Smooth muscle cell (in vitro differentiated cells): ENCODE measurements at regions not wholly inside any gene's neighbourhood (a gene's known extent, or its start where the extent isn't known, plus 50 kb on each side); places are given as distances from the start of the nearest gene placed in this dataset.

ENCODE experiments used
- DNase-seq: peaks from one replicate; lab custom pipeline; 2025; ENCODE audit not compliant: unreplicated experiment; lab: John Stamatoyannopoulos, UW
- H2AFZ ChIP-seq: fragments of 200-600 bp; sonication (generic); 2 replicates; pipeline ENCODE4 v1.6.0; 2016; ENCODE audit warnings: antibody characterized with exemption, low read depth, mild to moderate bottlenecking
- H3F3A ChIP-seq: fragments of 200-600 bp; sonication (generic); 2 replicates; pipeline ENCODE4 v1.6.0; 2017; ENCODE audit warnings: antibody characterized with exemption, low read depth
- H3K27ac ChIP-seq: fragments of 200-600 bp; sonication (generic); 2 replicates; pipeline ENCODE4 v1.5.1; 2016; ENCODE audit warnings: low read depth, mild to moderate bottlenecking
- H3K27me3 ChIP-seq: fragments of 200-600 bp; sonication (generic); 2 replicates; pipeline ENCODE4 v1.6.1; 2016; ENCODE audit warnings: low read depth, mild to moderate bottlenecking
- H3K36me3 ChIP-seq: fragments of 200-600 bp; sonication (generic); 2 replicates; pipeline ENCODE4 v1.5.1; 2016; ENCODE audit warnings: low read depth
- H3K4me1 ChIP-seq: fragments of 200-600 bp; sonication (generic); 2 replicates; pipeline ENCODE4 v1.5.1; 2016; ENCODE audit warnings: low read depth
- H3K4me2 ChIP-seq: fragments of 200-600 bp; sonication (generic); 2 replicates; pipeline ENCODE4 v1.6.0; 2016; ENCODE audit warnings: mild to moderate bottlenecking
- H3K4me3 ChIP-seq: fragments of 200-600 bp; sonication (generic); 2 replicates; pipeline ENCODE4 v1.5.1; 2016; ENCODE audit warnings: mild to moderate bottlenecking
- H3K79me2 ChIP-seq: fragments of 200-600 bp; sonication (generic); 2 replicates; pipeline ENCODE4 v1.6.0; 2016; ENCODE audit warnings: low read depth, mild to moderate bottlenecking
- H3K9ac ChIP-seq: fragments of 200-600 bp; sonication (generic); 2 replicates; pipeline ENCODE4 v1.6.0; 2016; ENCODE audit warnings: low read depth
- H3K9me3 ChIP-seq: fragments of 200-600 bp; sonication (generic); replicated peaks from 2 replicates; pipeline ENCODE4 v1.5.1; 2016; ENCODE audit warnings: low read depth
- H4K20me1 ChIP-seq: fragments of 200-600 bp; sonication (generic); 2 replicates; pipeline ENCODE4 v1.6.0; 2016; ENCODE audit warnings: low read depth
- WGBS: methylation state at CpG from one replicate; pipeline ENCODE4 v1.1.7; 2016; ENCODE audit warnings: low lambda C conversion rate; 5-methylcytosine and 5-hydroxymethylcytosine counted together
- TF ChIP-seq, protein P1 (sequence below): fragments of 200-600 bp; sonication (generic); IDR thresholded peaks from 2 replicates; pipeline ENCODE4 v1.5.1; 2017; ENCODE audit warnings: borderline replicate concordance, mild to moderate bottlenecking, antibody characterized with exemption; ENCODE audit not compliant: insufficient read depth, poor library complexity, severe bottlenecking

DNA sequence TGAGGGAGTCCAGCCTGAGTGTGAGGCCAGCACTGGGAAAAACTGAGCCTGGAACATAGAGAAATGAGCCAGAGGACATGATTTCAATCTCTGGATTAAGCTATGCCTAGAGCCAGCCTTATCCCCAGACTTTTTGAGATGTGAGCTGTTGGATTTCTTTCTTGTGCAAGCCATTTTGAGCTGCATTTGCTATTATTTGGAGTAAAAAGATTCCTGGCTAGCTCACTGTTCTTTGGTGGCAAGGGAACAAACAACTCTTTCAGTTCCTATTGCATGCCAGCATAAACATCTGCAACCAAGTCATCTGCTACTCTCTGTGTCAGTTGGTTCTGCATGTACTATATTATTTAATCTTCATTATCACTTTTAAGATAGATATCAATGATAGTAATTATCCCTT, 70.1 kb upstream of the MAN2A1 start:
- no peaks in the 10 kb centered on the region for H4K20me1 ChIP-seq
- TF ChIP-seq, protein P1, sequence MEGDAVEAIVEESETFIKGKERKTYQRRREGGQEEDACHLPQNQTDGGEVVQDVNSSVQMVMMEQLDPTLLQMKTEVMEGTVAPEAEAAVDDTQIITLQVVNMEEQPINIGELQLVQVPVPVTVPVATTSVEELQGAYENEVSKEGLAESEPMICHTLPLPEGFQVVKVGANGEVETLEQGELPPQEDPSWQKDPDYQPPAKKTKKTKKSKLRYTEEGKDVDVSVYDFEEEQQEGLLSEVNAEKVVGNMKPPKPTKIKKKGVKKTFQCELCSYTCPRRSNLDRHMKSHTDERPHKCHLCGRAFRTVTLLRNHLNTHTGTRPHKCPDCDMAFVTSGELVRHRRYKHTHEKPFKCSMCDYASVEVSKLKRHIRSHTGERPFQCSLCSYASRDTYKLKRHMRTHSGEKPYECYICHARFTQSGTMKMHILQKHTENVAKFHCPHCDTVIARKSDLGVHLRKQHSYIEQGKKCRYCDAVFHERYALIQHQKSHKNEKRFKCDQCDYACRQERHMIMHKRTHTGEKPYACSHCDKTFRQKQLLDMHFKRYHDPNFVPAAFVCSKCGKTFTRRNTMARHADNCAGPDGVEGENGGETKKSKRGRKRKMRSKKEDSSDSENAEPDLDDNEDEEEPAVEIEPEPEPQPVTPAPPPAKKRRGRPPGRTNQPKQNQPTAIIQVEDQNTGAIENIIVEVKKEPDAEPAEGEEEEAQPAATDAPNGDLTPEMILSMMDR: no peak
- H3K9ac ChIP-seq: no peak overlapping the region
- H3K27ac ChIP-seq: no peak overlapping the region
- no peaks in the 10 kb centered on the region for H3K4me1 ChIP-seq
- H3K9me3 ChIP-seq: no peaks in the 10 kb centered on the region
- no peaks in the 10 kb centered on the region for H3F3A ChIP-seq
- no peaks in the 10 kb centered on the region for H3K79me2 ChIP-seq
- no peaks in the 10 kb centered on the region for H3K36me3 ChIP-seq
- H2AFZ ChIP-seq: no peak overlapping the region
- H3K4me2 ChIP-seq: no peak overlapping the region
- DNase-seq: no peak
- no peak overlapping the region for H3K4me3 ChIP-seq
- peaks cover 16% of the 10 kb centered on the region for H3K27me3 ChIP-seq

DNA sequence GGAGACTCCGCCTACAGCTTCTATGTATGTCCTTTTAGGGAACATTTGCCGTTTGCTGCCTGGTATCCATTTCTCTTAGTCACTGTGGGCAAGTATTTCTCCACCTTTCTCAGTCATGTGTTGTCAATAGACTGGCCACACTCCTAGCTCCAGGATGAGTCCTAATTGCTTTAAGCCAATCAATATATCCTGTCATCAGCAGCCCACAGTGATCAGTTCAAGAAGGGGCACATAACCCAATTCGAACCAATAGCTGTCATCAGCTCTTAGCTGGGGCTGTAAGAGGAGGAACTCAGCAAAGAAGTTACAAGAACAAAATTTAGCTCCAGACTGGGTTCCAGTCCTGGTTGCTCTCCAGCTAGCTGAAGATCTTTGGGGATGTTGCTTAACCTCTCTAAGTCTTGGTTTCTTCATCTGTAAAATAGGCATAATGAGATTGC, 70.7 kb upstream of the MAN2A1 start:
- H2AFZ ChIP-seq: no peak overlapping the region
- no peaks in the 10 kb centered on the region for H3F3A ChIP-seq
- H3K9me3 ChIP-seq: no peaks in the 10 kb centered on the region
- TF ChIP-seq, protein P1: no peak
- H4K20me1 ChIP-seq: no peaks in the 10 kb centered on the region
- WGBS: 66% methylated on average over 3 of the region's 3 CpGs
- no peak overlapping the region for H3K9ac ChIP-seq
- no peak overlapping the region for H3K4me3 ChIP-seq
- DNase-seq: no peak
- no peaks in the 10 kb centered on the region for H3K79me2 ChIP-seq
- H3K36me3 ChIP-seq: no peaks in the 10 kb centered on the region
- peaks cover 16% of the 10 kb centered on the region for H3K27me3 ChIP-seq
- H3K4me1 ChIP-seq: no peaks in the 10 kb centered on the region
- no peak overlapping the region for H3K4me2 ChIP-seq
- no peak overlapping the region for H3K27ac ChIP-seq

DNA sequence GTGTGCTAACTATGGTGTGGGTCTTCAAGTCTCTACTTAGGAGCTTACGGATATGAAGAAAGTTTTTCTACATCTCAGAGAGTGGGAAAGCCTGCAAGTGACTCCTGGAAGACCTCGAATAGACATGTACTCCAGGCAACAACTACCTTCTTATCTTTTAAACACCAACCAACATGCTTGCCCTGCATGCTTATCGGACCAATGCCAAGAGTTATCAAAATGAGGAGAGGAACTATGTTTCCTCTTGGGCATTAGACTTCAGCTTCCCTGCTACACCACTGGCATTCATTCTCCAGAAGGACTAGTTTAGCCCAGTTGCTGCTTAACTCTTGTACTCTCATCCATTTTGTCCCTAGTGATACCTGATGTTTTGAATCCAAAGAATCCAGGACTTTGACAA, 74.7 kb upstream of the MAN2A1 start:
- Histone ChIP-seq H3K36me3 (no peaks in the 10 kb centered on the region), H3K27me3 (peaks cover 16% of the 10 kb centered on the region), H3K79me2 (no peaks in the 10 kb centered on the region), H3K4me1 (peaks cover 12% of the 10 kb centered on the region), H3K27ac (no peak overlapping the region), H3F3A (no peaks in the 10 kb centered on the region), H4K20me1 (no peaks in the 10 kb centered on the region), H3K9ac (no peak overlapping the region), H3K4me2 (no peak overlapping the region), H2AFZ (no peak overlapping the region), H3K9me3 (no peaks in the 10 kb centered on the region), H3K4me3 (no peak overlapping the region)
- DNase-seq: no peak
- 97% methylated on average over 3 of the region's 3 CpGs for WGBS
- TF ChIP-seq, protein P1: no peak

DNA sequence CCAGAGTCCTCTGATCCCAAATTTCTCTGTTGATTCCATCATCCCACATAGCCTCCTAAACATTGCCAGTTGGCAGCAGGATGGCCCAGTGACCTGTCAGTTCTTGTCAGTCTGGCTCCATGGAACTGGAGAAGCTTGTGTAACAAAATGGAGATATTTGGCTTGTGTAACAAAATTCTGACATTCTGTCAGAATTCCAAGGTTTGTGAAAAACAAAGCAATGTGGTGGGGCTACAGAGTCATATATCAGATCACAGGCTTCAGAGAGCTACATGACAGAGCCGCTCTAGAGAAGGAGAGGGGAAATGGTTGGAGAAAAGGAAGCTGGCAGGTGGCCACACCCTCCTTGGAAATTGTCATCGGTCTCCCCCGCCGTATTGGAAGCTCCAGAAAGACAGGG, 75.4 kb upstream of the MAN2A1 start:
- Histone ChIP-seq H3K4me3 (no peak overlapping the region), H3K4me1 (peaks cover 12% of the 10 kb centered on the region), H4K20me1 (no peaks in the 10 kb centered on the region), H3K9ac (no peak overlapping the region), H3K27ac (no peak overlapping the region), H3K79me2 (no peaks in the 10 kb centered on the region), H3F3A (no peaks in the 10 kb centered on the region), H3K27me3 (peaks cover 16% of the 10 kb centered on the region), H2AFZ (no peak overlapping the region), H3K9me3 (no peaks in the 10 kb centered on the region), H3K36me3 (no peaks in the 10 kb centered on the region), H3K4me2 (no peak overlapping the region)
- no peak for DNase-seq
- TF ChIP-seq, protein P1: no peak
- WGBS: 96% methylated on average over 4 of the region's 4 CpGs
